ENCODE measurements at regions not wholly inside any gene's neighbourhood (a gene's known extent, or its start where the extent isn't known, plus 50 kb on each side); places are given as distances from the start of the nearest gene placed in this dataset.

- POLR2A ChIA-PET, result no interaction called here
- DNase-seq, result no peak
These were observed 826.0 kb downstream of the PLCL1 start for GRCh38 chr2:198630384-198630783.

GRCh38 chr2:198628596-198628995 lies 824.2 kb downstream of the PLCL1 start:
- H3K27me3 Mint-ChIP-seq, result peaks cover 8% of the 10 kb centered on the region
- no peak for TF ChIP-seq CTCF (IDR thresholded peaks at IDR 0.05)
- ChIA-PET CTCF (no interaction called here), POLR2A (no interaction called here)
- H3K36me3 Mint-ChIP-seq (ENCODE audit: low read depth), result no peaks in the 10 kb centered on the region
- H3K4me3 Mint-ChIP-seq, result no peak overlapping the region
- H3K4me1 Mint-ChIP-seq (ENCODE audit: low read depth), result no peaks in the 10 kb centered on the region
- H3K9me3 Mint-ChIP-seq, result no peaks in the 10 kb centered on the region
- ATAC-seq (no peak), DNase-seq (no peak)
- H3K27ac Mint-ChIP-seq, result no peak overlapping the region
- intact Hi-C loops (cut with micrococcal nuclease), result no loop called here

More at GRCh38 chr2:198630384-198630783, 826.0 kb downstream of the PLCL1 start:
- CTCF ChIA-PET, result no interaction called here
- Mint-ChIP-seq H3K9me3 (no peaks in the 10 kb centered on the region), H3K27ac (no peak overlapping the region), H3K36me3 (ENCODE audit: low read depth) (no peaks in the 10 kb centered on the region), H3K4me1 (ENCODE audit: low read depth) (no peaks in the 10 kb centered on the region), H3K4me3 (no peak overlapping the region), H3K27me3 (peaks cover 8% of the 10 kb centered on the region)
- intact Hi-C loops (cut with micrococcal nuclease), result no loop called here
- TF ChIP-seq CTCF (IDR thresholded peaks at IDR 0.05), result no peak
- no peak for ATAC-seq

- no peak overlapping the region for H3K27ac Mint-ChIP-seq
- no peaks in the 10 kb centered on the region for H3K27me3 Mint-ChIP-seq
- TF ChIP-seq CTCF (IDR thresholded peaks at IDR 0.05), result no peak
- no peak overlapping the region for H3K4me3 Mint-ChIP-seq
- no peak for DNase-seq
- peaks cover 1% of the 10 kb centered on the region for H3K9me3 Mint-ChIP-seq
- ChIA-PET CTCF (no interaction called here), POLR2A (no interaction called here)
- intact Hi-C loops (cut with micrococcal nuclease), result no loop called here
- H3K4me1 Mint-ChIP-seq (ENCODE audit: low read depth), result no peaks in the 10 kb centered on the region
- ATAC-seq, result no peak
- H3K36me3 Mint-ChIP-seq (ENCODE audit: low read depth), result no peaks in the 10 kb centered on the region
These were observed 818.8 kb downstream of the PLCL1 start for GRCh38 chr2:198622986-198623730.

- Mint-ChIP-seq H3K27me3 (no peaks in the 10 kb centered on the region), H3K4me3 (no peak overlapping the region), H3K9me3 (peaks cover 2% of the 10 kb centered on the region), H3K27ac (no peak overlapping the region), H3K36me3 (ENCODE audit: low read depth) (no peaks in the 10 kb centered on the region), H3K4me1 (ENCODE audit: low read depth) (no peaks in the 10 kb centered on the region)
- intact Hi-C loops (cut with micrococcal nuclease), result no loop called here
- ChIA-PET CTCF (no interaction called here), POLR2A (no interaction called here)
- no peak for ATAC-seq
- no peak for TF ChIP-seq CTCF (IDR thresholded peaks at IDR 0.05)
- no peak for DNase-seq
These were observed 811.6 kb downstream of the PLCL1 start for GRCh38 chr2:198615972-198616371.

- Mint-ChIP-seq H3K27me3 (no peaks in the 10 kb centered on the region), H3K4me1 (ENCODE audit: low read depth) (no peaks in the 10 kb centered on the region), H3K4me3 (no peak overlapping the region), H3K36me3 (ENCODE audit: low read depth) (no peaks in the 10 kb centered on the region), H3K9me3 (peaks cover under 1% of the 10 kb centered on the region), H3K27ac (no peak overlapping the region)
- intact Hi-C loops (cut with micrococcal nuclease), result no loop called here
- ChIA-PET POLR2A (no interaction called here), CTCF (no interaction called here)
- ATAC-seq (no peak), DNase-seq (no peak)
- TF ChIP-seq CTCF (IDR thresholded peaks at IDR 0.05), result no peak
These were observed 806.8 kb downstream of the PLCL1 start for GRCh38 chr2:198611201-198611600.

All from activated CD8-positive, alpha-beta T cell treated with anti-CD3 and anti-CD28 coated beads for 36 hours (primary cell).